OCI-LY7 (cell line): ENCODE measurements at regions not wholly inside any gene's neighbourhood (a gene's known extent, or its start where the extent isn't known, plus 50 kb on each side); places are given as distances from the start of the nearest gene placed in this dataset.

ENCODE experiments used
- BruUV-seq: library from RNA; stranded (reverse); fragments of 400-500 nt; replicated peaks from 2 replicates; lab custom pipeline; 2021; lab: Mats Ljungman, UMichigan
- CTCF ChIA-PET: fragments of 300-600 bp; sonication (Branson Sonifier 250); formaldehyde crosslinking; loops from one replicate; lab custom pipeline; 2022; ENCODE audit warnings: antibody characterized with exemption; ENCODE audit not compliant: unreplicated experiment; lab: Charles Lee
- POLR2A ChIA-PET: fragments of 300-600 bp; sonication (Branson Sonifier 250); formaldehyde crosslinking; loops from one replicate; lab custom pipeline; 2022; ENCODE audit warnings: antibody characterized with exemption; lab: Charles Lee
- DNase-seq: peaks from one replicate; pipeline ENCODE4 v3.0.0-alpha.2; 2015; ENCODE audit warnings: low spot score
- H2AFZ ChIP-seq: fragments of 200-600 bp; sonication (generic), shearing (Covaris generic); 2 replicates; pipeline ENCODE4 v1.6.1; 2014; ENCODE audit warnings: mild to moderate bottlenecking, antibody characterized with exemption, low read length, moderate library complexity
- H3K27ac ChIP-seq: fragments of 200-600 bp; sonication (generic); 2 replicates; pipeline ENCODE4 v1.5.1; 2014; ENCODE audit warnings: mixed run types, low read depth, mild to moderate bottlenecking, moderate library complexity, low read length, inconsistent platforms; ENCODE audit not compliant: poor library complexity, severe bottlenecking
- H3K36me3 ChIP-seq: fragments of 200-600 bp; sonication (generic); 2 replicates; pipeline ENCODE4 v1.6.1; 2014; ENCODE audit warnings: mild to moderate bottlenecking, antibody characterized with exemption, low read length, moderate library complexity, mixed read lengths; ENCODE audit not compliant: insufficient read depth
- H3K4me1 ChIP-seq: fragments of 200-600 bp; sonication (generic); 2 replicates; pipeline ENCODE4 v1.5.1; 2014; ENCODE audit warnings: mild to moderate bottlenecking, low read length; ENCODE audit not compliant: insufficient read depth, poor library complexity, severe bottlenecking
- H3K4me2 ChIP-seq: fragments of 200-600 bp; sonication (generic); 2 replicates; pipeline ENCODE4 v1.6.1; 2014; ENCODE audit warnings: mild to moderate bottlenecking, low read length
- H3K4me3 ChIP-seq: fragments of 200-600 bp; sonication (generic); 2 replicates; pipeline ENCODE4 v1.5.1; 2014; ENCODE audit warnings: mild to moderate bottlenecking, low read depth, low read length; ENCODE audit not compliant: poor library complexity, severe bottlenecking
- H3K79me2 ChIP-seq: fragments of 200-600 bp; sonication (generic); 2 replicates; pipeline ENCODE4 v1.6.1; 2016; ENCODE audit warnings: low read depth, mild to moderate bottlenecking, low read length, moderate library complexity, mixed read lengths; ENCODE audit not compliant: insufficient read depth
- H3K9me2 ChIP-seq: fragments of 200-600 bp; sonication (generic); 2 replicates; pipeline ENCODE4 v1.6.1; 2016; ENCODE audit warnings: mild to moderate bottlenecking, low read length, mixed read lengths; ENCODE audit not compliant: insufficient read depth
- H3K9me3 ChIP-seq: fragments of 200-600 bp; sonication (generic); 2 replicates; pipeline ENCODE4 v1.6.1; 2014; ENCODE audit warnings: mild to moderate bottlenecking, mixed run types, low read length, mixed read lengths
- H4K20me1 ChIP-seq: fragments of 200-600 bp; sonication (generic); 2 replicates; pipeline ENCODE4 v1.6.1; 2014; ENCODE audit warnings: mild to moderate bottlenecking, antibody characterized with exemption, low read length, moderate library complexity, mixed read lengths; ENCODE audit not compliant: insufficient read depth
- EZH2phosphoT487 ChIP-seq: fragments of 200-600 bp; sonication (generic); IDR thresholded peaks from 2 replicates; pipeline ENCODE4 v1.6.1; 2018; ENCODE audit warnings: low read depth, borderline replicate concordance, mild to moderate bottlenecking, mixed run types, antibody characterized with exemption, low read length, moderate library complexity, mixed read lengths
- intact Hi-C: fragments of 100-400 bp; cut with micrococcal nuclease; formaldehyde crosslinking; loops from one replicate; pipeline ENCODE4 v1.10.0; 2022; ENCODE audit not compliant: unreplicated experiment
- TF ChIP-seq, protein P1 (sequence below): fragments of 200-600 bp; sonication (generic); conservative IDR thresholded peaks from 2 replicates; pipeline ENCODE4 v1.5.1; 2014; ENCODE audit warnings: mild to moderate bottlenecking, antibody characterized with exemption, low read length, moderate library complexity, mixed read lengths

DNA sequence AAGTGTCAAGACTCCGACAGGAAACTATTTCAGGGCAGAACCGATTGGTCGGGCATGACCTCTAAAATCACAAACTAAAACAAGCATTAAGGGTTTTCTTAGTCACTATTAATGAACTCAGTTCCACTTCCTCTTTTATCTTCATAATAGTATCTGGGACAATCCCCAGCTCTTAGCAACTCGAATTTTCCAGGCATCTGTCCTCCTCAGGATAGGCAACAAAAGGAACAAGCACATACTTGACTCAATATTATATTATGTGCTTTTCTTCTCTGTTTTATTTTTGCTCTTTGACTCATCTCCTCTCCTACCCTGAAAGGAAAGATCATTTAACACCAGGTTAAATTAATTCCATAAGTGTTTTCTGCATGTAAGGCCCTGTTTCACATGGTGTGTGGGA is 638.3 kb upstream of the TBX3 start:
- CTCF ChIA-PET = no interaction called here
- no peaks in the 10 kb centered on the region for H3K9me2 ChIP-seq

DNA sequence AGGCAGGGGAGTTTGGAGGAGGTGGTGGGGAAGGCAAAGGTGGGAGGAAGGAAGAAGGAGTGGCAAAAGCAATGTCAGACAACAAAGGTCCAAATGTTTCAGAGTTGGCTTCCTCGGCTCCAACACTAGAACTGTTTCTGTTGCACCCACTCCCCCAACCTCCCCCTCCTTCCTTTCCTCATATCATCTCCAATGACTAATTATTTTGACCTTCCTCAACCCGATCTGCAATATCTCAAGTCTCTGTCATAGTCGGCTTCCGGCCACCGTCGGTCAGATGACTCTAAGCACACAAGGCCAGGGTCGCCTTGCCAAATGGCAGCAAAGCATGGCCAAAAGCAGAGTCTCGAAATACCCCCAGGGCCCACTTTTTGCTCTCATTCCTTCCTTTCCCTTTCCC is 637.0 kb upstream of the TBX3 start:
- POLR2A ChIA-PET = no interaction called here
- H2AFZ ChIP-seq = no peak overlapping the region
- no peaks in the 10 kb centered on the region for H3K36me3 ChIP-seq
- H3K9me2 ChIP-seq = no peaks in the 10 kb centered on the region
- H3K4me2 ChIP-seq = no peak overlapping the region
- H3K4me1 ChIP-seq = no peaks in the 10 kb centered on the region
- no peak for DNase-seq
- CTCF ChIA-PET = no interaction called here
- no peaks in the 10 kb centered on the region for H4K20me1 ChIP-seq
- TF ChIP-seq, protein P1, sequence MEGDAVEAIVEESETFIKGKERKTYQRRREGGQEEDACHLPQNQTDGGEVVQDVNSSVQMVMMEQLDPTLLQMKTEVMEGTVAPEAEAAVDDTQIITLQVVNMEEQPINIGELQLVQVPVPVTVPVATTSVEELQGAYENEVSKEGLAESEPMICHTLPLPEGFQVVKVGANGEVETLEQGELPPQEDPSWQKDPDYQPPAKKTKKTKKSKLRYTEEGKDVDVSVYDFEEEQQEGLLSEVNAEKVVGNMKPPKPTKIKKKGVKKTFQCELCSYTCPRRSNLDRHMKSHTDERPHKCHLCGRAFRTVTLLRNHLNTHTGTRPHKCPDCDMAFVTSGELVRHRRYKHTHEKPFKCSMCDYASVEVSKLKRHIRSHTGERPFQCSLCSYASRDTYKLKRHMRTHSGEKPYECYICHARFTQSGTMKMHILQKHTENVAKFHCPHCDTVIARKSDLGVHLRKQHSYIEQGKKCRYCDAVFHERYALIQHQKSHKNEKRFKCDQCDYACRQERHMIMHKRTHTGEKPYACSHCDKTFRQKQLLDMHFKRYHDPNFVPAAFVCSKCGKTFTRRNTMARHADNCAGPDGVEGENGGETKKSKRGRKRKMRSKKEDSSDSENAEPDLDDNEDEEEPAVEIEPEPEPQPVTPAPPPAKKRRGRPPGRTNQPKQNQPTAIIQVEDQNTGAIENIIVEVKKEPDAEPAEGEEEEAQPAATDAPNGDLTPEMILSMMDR = no peak
- no peak for TF ChIP-seq EZH2phosphoT487
- H3K9me3 ChIP-seq = no peaks in the 10 kb centered on the region
- intact Hi-C loops = no loop called here
- H3K27ac ChIP-seq = no peak overlapping the region
- no peaks in the 10 kb centered on the region for H3K79me2 ChIP-seq
- H3K4me3 ChIP-seq = no peak overlapping the region
- BruUV-seq = no TSS peak

More for the DNA sequence above, 638.3 kb upstream of the TBX3 start:
- H3K79me2 ChIP-seq = no peaks in the 10 kb centered on the region
- H2AFZ ChIP-seq = no peak overlapping the region
- no peaks in the 10 kb centered on the region for H3K9me3 ChIP-seq
- DNase-seq = no peak
- H3K27ac ChIP-seq = no peak overlapping the region
- no peak overlapping the region for H3K4me2 ChIP-seq
- no peak for TF ChIP-seq EZH2phosphoT487
- TF ChIP-seq, protein P1 = no peak
- H4K20me1 ChIP-seq = no peaks in the 10 kb centered on the region
- POLR2A ChIA-PET = no interaction called here
- no peaks in the 10 kb centered on the region for H3K36me3 ChIP-seq
- BruUV-seq = no TSS peak
- intact Hi-C loops = no loop called here
- H3K4me1 ChIP-seq = no peaks in the 10 kb centered on the region
- H3K4me3 ChIP-seq = no peak overlapping the region

DNA sequence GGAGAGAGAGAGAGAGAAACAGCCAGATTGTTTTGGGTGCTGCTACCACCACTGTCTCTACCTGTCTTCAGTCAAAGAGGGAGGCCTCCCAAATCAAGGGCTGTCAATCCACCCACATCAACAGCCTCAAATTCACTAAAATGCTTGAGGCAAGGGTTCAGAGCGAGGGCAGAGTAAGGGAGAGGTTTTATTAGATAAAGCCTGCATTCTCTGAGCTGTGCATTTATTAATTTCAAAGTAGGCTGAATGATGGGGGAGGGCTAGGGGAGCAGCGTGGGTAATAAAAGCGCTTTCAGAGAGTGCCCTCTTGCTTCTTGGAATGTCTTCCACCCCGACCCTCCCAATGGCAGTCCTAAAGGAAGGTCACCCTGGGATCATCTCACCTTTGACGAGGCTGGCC is 636.5 kb upstream of the TBX3 start:
- BruUV-seq = no TSS peak
- H3K4me1 ChIP-seq = no peaks in the 10 kb centered on the region
- no peak overlapping the region for H3K4me2 ChIP-seq
- intact Hi-C loops = no loop called here
- DNase-seq = no peak
- no peaks in the 10 kb centered on the region for H3K9me3 ChIP-seq
- no peaks in the 10 kb centered on the region for H3K9me2 ChIP-seq
- H3K4me3 ChIP-seq = no peak overlapping the region
- ChIA-PET POLR2A (no interaction called here), CTCF (no interaction called here)
- H3K79me2 ChIP-seq = no peaks in the 10 kb centered on the region
- H2AFZ ChIP-seq = no peak overlapping the region
- no peak overlapping the region for H3K27ac ChIP-seq
- TF ChIP-seq EZH2phosphoT487 = no peak
- TF ChIP-seq, protein P1 = no peak
- no peaks in the 10 kb centered on the region for H3K36me3 ChIP-seq
- H4K20me1 ChIP-seq = no peaks in the 10 kb centered on the region
